ENCODE measurements at regions not wholly inside any gene's neighbourhood (a gene's known extent, or its start where the extent isn't known, plus 50 kb on each side); places are given as distances from the start of the nearest gene placed in this dataset.

GRCh38 chr14:49999826-50000379, 107.0 kb downstream of the ARF6 start:
- DNase-seq = no peak

- peak; percentile 86 for DNase-seq
These were observed 107.7 kb downstream of the ARF6 start for GRCh38 chr14:50000380-50001150.

GRCh38 chr14:50001151-50001998, 108.5 kb downstream of the ARF6 start:
- peak; percentile 71 for DNase-seq

GRCh38 chr14:50001999-50002925, 109.4 kb downstream of the ARF6 start:
- DNase-seq = peak; percentile 93

- peak; percentile 61 for DNase-seq
These were observed 110.0 kb downstream of the ARF6 start for GRCh38 chr14:50002926-50003212.

GRCh38 chr14:50003213-50004021, 110.5 kb downstream of the ARF6 start:
- DNase-seq = peak; percentile 51

- no peak for DNase-seq
These were observed 110.2 kb downstream of the VCPKMT start for GRCh38 chr14:50006141-50006540.

- no peak for DNase-seq
These were observed 109.1 kb downstream of the VCPKMT start for GRCh38 chr14:50007123-50007903.

GRCh38 chr14:50008562-50008961, 107.8 kb downstream of the VCPKMT start:
- no peak for DNase-seq

GRCh38 chr14:50008974-50009373, 107.4 kb downstream of the VCPKMT start:
- DNase-seq = no peak

GRCh38 chr14:50010752-50011151, 105.6 kb downstream of the VCPKMT start:
- no peak for DNase-seq

GRCh38 chr14:50011242-50011641, 105.1 kb downstream of the VCPKMT start:
- DNase-seq = no peak

GRCh38 chr14:50012644-50013043, 103.7 kb downstream of the VCPKMT start:
- no peak for DNase-seq

- no peak for DNase-seq
These were observed 103.0 kb downstream of the VCPKMT start for GRCh38 chr14:50013198-50013918.

- no peak for DNase-seq
These were observed 102.4 kb downstream of the VCPKMT start for GRCh38 chr14:50013934-50014333.

GRCh38 chr14:50014809-50015430, 101.5 kb downstream of the VCPKMT start:
- no peak for DNase-seq

- DNase-seq = no peak
These were observed 100.7 kb downstream of the VCPKMT start for GRCh38 chr14:50015716-50016115.

- no peak for DNase-seq
These were observed 98.0 kb downstream of the VCPKMT start for GRCh38 chr14:50018201-50018932.

- DNase-seq = no peak
These were observed 97.5 kb downstream of the VCPKMT start for GRCh38 chr14:50018933-50019210.

GRCh38 chr14:50020184-50020583, 96.2 kb downstream of the VCPKMT start:
- no peak for DNase-seq

All from DMS79 (cell line).